OCI-LY3 (cell line): ENCODE measurements at regions not wholly inside any gene's neighbourhood (a gene's known extent, or its start where the extent isn't known, plus 50 kb on each side); places are given as distances from the start of the nearest gene placed in this dataset.

Experiments used
- CTCF ChIP-seq: fragments of 200-600, 300-600 bp; sonication (generic); IDR thresholded peaks from 2 replicates; pipeline ENCODE4 v1.5.1; 2014; ENCODE audit warnings: antibody characterized with exemption, low read length, low read depth
- EZH2phosphoT487 ChIP-seq: fragments of 200-600 bp; shearing (Covaris generic); IDR thresholded peaks from 2 replicates; pipeline ENCODE4 v1.6.1; 2018; ENCODE audit warnings: antibody characterized with exemption, mixed run types, low read depth

GRCh38 chr7:47207956-47208355 is 374.0 kb downstream of the TNS3 start:
- TF ChIP-seq CTCF (no peak), EZH2phosphoT487 (no peak)
